GM12892 (cell line): ENCODE measurements at regions not wholly inside any gene's neighbourhood (a gene's known extent, or its start where the extent isn't known, plus 50 kb on each side); places are given as distances from the start of the nearest gene placed in this dataset.

Experiments used
- POLR2A ChIP-seq: IDR thresholded peaks from 2 replicates; pipeline ENCODE4 v1.6.1; 2011; ENCODE audit warnings: low read depth, low read length, control low read depth
- POLR2AphosphoS5 ChIP-seq: IDR thresholded peaks from 2 replicates; pipeline ENCODE4 v1.6.1; 2011; ENCODE audit warnings: low read depth, low read length, control low read depth
- TAF1 ChIP-seq: IDR thresholded peaks from 2 replicates; pipeline ENCODE4 v1.6.1; 2011; ENCODE audit warnings: low read depth, mild to moderate bottlenecking, control low read depth, low read length, borderline replicate concordance

- TF ChIP-seq POLR2A (no peak), POLR2AphosphoS5 (no peak), TAF1 (no peak)
These were observed 66.2 kb upstream of the LMO1 start for GRCh38 chr11:8329847-8330361.
